SU-DHL-6 (cell line): ENCODE measurements at regions not wholly inside any gene's neighbourhood (a gene's known extent, or its start where the extent isn't known, plus 50 kb on each side); places are given as distances from the start of the nearest gene placed in this dataset.

Source experiments
- H2AFZ ChIP-seq: fragments of 200-600 bp; sonication (generic); 2 replicates; pipeline ENCODE4 v1.6.1; 2014; ENCODE audit warnings: low read depth, mild to moderate bottlenecking, moderate library complexity, mixed read lengths, antibody characterized with exemption, low read length; ENCODE audit not compliant: severe bottlenecking
- H3F3A ChIP-seq: fragments of 200-600 bp; shearing (Covaris generic); 2 replicates; pipeline ENCODE4 v1.6.0; 2016; ENCODE audit warnings: antibody characterized with exemption, mild to moderate bottlenecking; ENCODE audit not compliant: insufficient read depth
- H3K27ac ChIP-seq: fragments of 200-600 bp; sonication (generic); 2 replicates; pipeline ENCODE4 v1.5.1; 2016; ENCODE audit warnings: low read depth, mild to moderate bottlenecking, low read length, moderate library complexity, mixed read lengths
- H3K27me3 ChIP-seq: fragments of 200-600 bp; sonication (generic), shearing (Covaris generic); 2 replicates; pipeline ENCODE4 v1.6.0; 2014; ENCODE audit warnings: mild to moderate bottlenecking, low read length
- H3K36me3 ChIP-seq: fragments of 200-600 bp; sonication (generic); 2 replicates; pipeline ENCODE4 v1.6.1; 2014; ENCODE audit warnings: mild to moderate bottlenecking, low read length, mixed read lengths
- H3K4me2 ChIP-seq: fragments of 300-600, 200-600 bp; shearing (Covaris generic), sonication (generic); 2 replicates; pipeline ENCODE4 v1.6.0; 2014; ENCODE audit warnings: low read length, low read depth, mild to moderate bottlenecking; ENCODE audit not compliant: poor library complexity, severe bottlenecking
- H3K4me3 ChIP-seq: fragments of 200-600 bp; sonication (generic); 2 replicates; pipeline ENCODE4 v1.5.1; 2014; ENCODE audit warnings: antibody characterized with exemption, low read length, mild to moderate bottlenecking, mixed read lengths; ENCODE audit not compliant: insufficient read depth, poor library complexity, severe bottlenecking
- H3K79me2 ChIP-seq: fragments of 200-600 bp; sonication (generic); 2 replicates; pipeline ENCODE4 v1.6.1; 2014; ENCODE audit warnings: mild to moderate bottlenecking, low read length, moderate library complexity; ENCODE audit not compliant: insufficient read depth
- H3K9ac ChIP-seq: fragments of 200-600 bp; sonication (generic); 2 replicates; pipeline ENCODE4 v1.7.0; 2014; ENCODE audit warnings: mild to moderate bottlenecking, low read length
- H3K9me2 ChIP-seq: fragments of 200-600 bp; sonication (generic); replicated peaks from 2 replicates; pipeline ENCODE4 v1.6.1; 2014; ENCODE audit warnings: low read length; ENCODE audit not compliant: insufficient read depth
- H3K9me3 ChIP-seq: fragments of 200-600 bp; sonication (generic); 2 replicates; pipeline ENCODE4 v1.6.1; 2014; ENCODE audit warnings: low read length, mixed read lengths; ENCODE audit not compliant: insufficient read depth
- H4K20me1 ChIP-seq: fragments of 200-600 bp; sonication (generic); 2 replicates; pipeline ENCODE4 v1.6.1; 2014; ENCODE audit warnings: low read depth, mild to moderate bottlenecking, antibody characterized with exemption, low read length, moderate library complexity, mixed read lengths
- CTCF ChIP-seq: fragments of 200-600 bp; sonication (generic); IDR thresholded peaks from one replicate; pipeline ENCODE4 v1.5.1; 2017; ENCODE audit warnings: antibody characterized with exemption, mild to moderate bottlenecking, low read length, moderate library complexity; ENCODE audit not compliant: insufficient read depth, poor library complexity, severe bottlenecking
- EZH2phosphoT487 ChIP-seq: fragments of 200-600 bp; sonication (generic), shearing (Covaris generic); conservative IDR thresholded peaks from 2 replicates; pipeline ENCODE4 v1.6.1; 2018; ENCODE audit warnings: mild to moderate bottlenecking, antibody characterized with exemption, low read length, moderate library complexity, mixed read lengths

DNA sequence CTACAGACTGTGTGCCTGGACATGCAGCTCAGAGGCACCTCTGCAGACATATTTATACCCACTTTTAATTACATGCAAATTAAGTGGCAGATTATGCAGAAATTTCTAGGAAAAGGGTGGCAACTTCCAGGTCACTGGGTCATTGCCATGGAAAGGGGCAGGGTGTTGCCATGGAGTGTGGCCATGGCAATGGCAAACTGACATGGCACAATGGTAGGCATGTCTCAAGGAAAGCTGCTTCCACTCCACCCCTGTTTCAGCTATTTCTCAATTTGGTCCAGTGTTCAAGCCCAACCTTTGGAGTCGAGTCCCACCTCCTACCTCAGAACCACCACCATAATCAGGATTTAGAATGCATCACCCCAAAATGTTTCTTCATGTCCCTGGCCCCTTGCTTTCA lies 170.7 kb upstream of the TSHZ3 start:
- Histone ChIP-seq H2AFZ (no peak overlapping the region), H3K36me3 (no peaks in the 10 kb centered on the region), H3K79me2 (no peaks in the 10 kb centered on the region), H3K4me2 (no peak overlapping the region), H3K9me3 (no peaks in the 10 kb centered on the region), H3K27me3 (no peaks in the 10 kb centered on the region), H3K27ac (no peak overlapping the region), H3K4me3 (no peak overlapping the region), H3F3A (no peaks in the 10 kb centered on the region), H4K20me1 (no peaks in the 10 kb centered on the region), H3K9me2 (no peaks in the 10 kb centered on the region), H3K9ac (no peak overlapping the region)
- no peak for TF ChIP-seq EZH2phosphoT487
- TF ChIP-seq CTCF, result no peak

DNA sequence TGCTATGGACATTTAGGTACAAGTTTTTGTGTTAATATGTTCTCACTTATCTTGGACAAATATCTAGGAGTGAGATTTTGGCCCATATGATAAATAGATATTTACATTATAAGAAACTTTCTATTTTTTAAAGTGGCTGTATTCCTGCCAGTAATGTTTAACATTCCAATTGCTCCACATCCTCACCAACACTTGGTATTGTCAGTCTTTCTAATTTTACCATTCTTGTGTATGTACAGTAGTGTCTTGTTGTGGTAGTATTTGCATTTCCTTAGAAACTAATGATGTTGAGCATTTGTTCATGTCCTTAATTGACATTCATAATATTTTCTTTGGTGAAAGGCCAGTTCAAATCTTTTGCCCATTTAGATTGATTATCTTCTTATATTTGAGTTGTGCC lies 171.4 kb upstream of the TSHZ3 start:
- H3K79me2 ChIP-seq, result no peaks in the 10 kb centered on the region
- no peaks in the 10 kb centered on the region for H3K9me2 ChIP-seq
- H3K27ac ChIP-seq, result no peak overlapping the region
- no peaks in the 10 kb centered on the region for H3K36me3 ChIP-seq
- no peaks in the 10 kb centered on the region for H3F3A ChIP-seq
- TF ChIP-seq EZH2phosphoT487 (no peak), CTCF (no peak)
- no peaks in the 10 kb centered on the region for H3K27me3 ChIP-seq
- H3K4me2 ChIP-seq, result no peak overlapping the region
- no peaks in the 10 kb centered on the region for H3K9me3 ChIP-seq
- no peaks in the 10 kb centered on the region for H4K20me1 ChIP-seq
- H3K9ac ChIP-seq, result no peak overlapping the region
- no peak overlapping the region for H2AFZ ChIP-seq
- H3K4me3 ChIP-seq, result no peak overlapping the region

- H3K4me3 ChIP-seq, result no peak overlapping the region
- H3K79me2 ChIP-seq, result no peaks in the 10 kb centered on the region
- no peak overlapping the region for H3K4me2 ChIP-seq
- no peaks in the 10 kb centered on the region for H3K9me3 ChIP-seq
- no peaks in the 10 kb centered on the region for H4K20me1 ChIP-seq
- no peak overlapping the region for H2AFZ ChIP-seq
- no peak overlapping the region for H3K9ac ChIP-seq
- H3F3A ChIP-seq, result no peaks in the 10 kb centered on the region
- TF ChIP-seq CTCF, result no peak
- no peak for TF ChIP-seq EZH2phosphoT487
- H3K36me3 ChIP-seq, result no peaks in the 10 kb centered on the region
- H3K27me3 ChIP-seq, result no peaks in the 10 kb centered on the region
- no peaks in the 10 kb centered on the region for H3K9me2 ChIP-seq
- no peak overlapping the region for H3K27ac ChIP-seq
Observed at GRCh38 chr19:31525610-31526147, 176.4 kb upstream of the TSHZ3 start.
